GM06990 (cell line): ENCODE measurements at regions not wholly inside any gene's neighbourhood (a gene's known extent, or its start where the extent isn't known, plus 50 kb on each side); places are given as distances from the start of the nearest gene placed in this dataset.

Source experiments
- DNase-seq: peaks from one replicate; pipeline ENCODE4 v3.0.0-alpha.2; 2011; ENCODE audit not compliant: insufficient read length; ENCODE audit errors: extremely low read depth
- H3K27me3 ChIP-seq: replicated peaks from 2 replicates; pipeline ENCODE4 v1.6.0; 2011; ENCODE audit warnings: low read length; ENCODE audit not compliant: control insufficient read depth, insufficient read depth
- H3K36me3 ChIP-seq: 2 replicates; pipeline ENCODE4 v1.5.1; 2011; ENCODE audit warnings: low read length; ENCODE audit not compliant: control insufficient read depth, insufficient read depth
- H3K4me3 ChIP-seq: replicated peaks from 2 replicates; pipeline ENCODE4 v1.5.1; 2011; ENCODE audit warnings: low read depth, mild to moderate bottlenecking, control low read depth, low read length
- CTCF ChIP-seq: IDR thresholded peaks from 2 replicates; pipeline ENCODE4 v1.5.1; 2011; ENCODE audit warnings: low read length, control low read depth, mild to moderate bottlenecking, inconsistent platforms; ENCODE audit not compliant: insufficient read depth, poor library complexity, severe bottlenecking

GRCh38 chr12:115223322-115223721 lies 539.3 kb upstream of the TBX3 start:
- Histone ChIP-seq H3K4me3 (no peak overlapping the region), H3K36me3 (no peaks in the 10 kb centered on the region), H3K27me3 (no peaks in the 10 kb centered on the region)
- DNase-seq = no peak
- no peak for TF ChIP-seq CTCF

- Histone ChIP-seq H3K27me3 (no peaks in the 10 kb centered on the region), H3K4me3 (no peak overlapping the region), H3K36me3 (no peaks in the 10 kb centered on the region)
- no peak for TF ChIP-seq CTCF
- no peak for DNase-seq
Observed at GRCh38 chr12:115222220-115222619, 538.2 kb upstream of the TBX3 start.

GRCh38 chr12:115216301-115216700 lies 532.3 kb upstream of the TBX3 start:
- no peaks in the 10 kb centered on the region for H3K36me3 ChIP-seq
- no peaks in the 10 kb centered on the region for H3K27me3 ChIP-seq
- no peak for TF ChIP-seq CTCF
- no peak overlapping the region for H3K4me3 ChIP-seq
- no peak for DNase-seq

GRCh38 chr12:115215544-115215943 lies 531.6 kb upstream of the TBX3 start:
- Histone ChIP-seq H3K27me3 (no peaks in the 10 kb centered on the region), H3K36me3 (no peaks in the 10 kb centered on the region), H3K4me3 (no peak overlapping the region)
- no peak for TF ChIP-seq CTCF
- DNase-seq = no peak

- H3K27me3 ChIP-seq = no peaks in the 10 kb centered on the region
- TF ChIP-seq CTCF = no peak
- no peak for DNase-seq
- no peak overlapping the region for H3K4me3 ChIP-seq
- no peaks in the 10 kb centered on the region for H3K36me3 ChIP-seq
Observed at GRCh38 chr12:115213538-115214016, 529.6 kb upstream of the TBX3 start.

- no peaks in the 10 kb centered on the region for H3K36me3 ChIP-seq
- no peak for TF ChIP-seq CTCF
- no peaks in the 10 kb centered on the region for H3K27me3 ChIP-seq
- H3K4me3 ChIP-seq = no peak overlapping the region
- no peak for DNase-seq
Observed at GRCh38 chr12:115213118-115213517, 529.1 kb upstream of the TBX3 start.
